GM12874 (cell line): ENCODE measurements at regions not wholly inside any gene's neighbourhood (a gene's known extent, or its start where the extent isn't known, plus 50 kb on each side); places are given as distances from the start of the nearest gene placed in this dataset.

ENCODE experiments used
- TF ChIP-seq, protein P1 (sequence below): IDR thresholded peaks from 2 replicates; pipeline ENCODE4 v1.5.1; 2011; ENCODE audit warnings: low read depth, mild to moderate bottlenecking, control low read depth, low read length, moderate library complexity; ENCODE audit not compliant: insufficient read depth

DNA sequence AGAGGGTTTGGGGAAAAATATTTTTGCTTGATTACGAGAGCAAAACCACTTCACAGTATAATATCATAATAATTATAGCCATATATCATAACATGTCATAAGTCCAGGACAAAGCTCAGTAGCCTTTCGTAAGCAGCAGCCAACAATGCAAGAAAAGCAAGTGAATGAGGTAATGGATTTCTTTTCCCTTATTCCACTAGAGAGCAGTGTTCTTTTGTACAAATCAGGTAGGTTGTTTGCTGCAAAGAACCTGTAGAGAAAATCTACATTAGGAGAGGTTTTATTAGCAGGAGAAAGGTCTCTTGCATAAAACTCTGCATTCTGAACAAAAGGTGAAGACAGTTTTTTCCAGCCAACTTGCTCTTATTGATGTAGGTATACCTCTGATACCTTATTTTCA, 1033.4 kb downstream of the TLE4 start:
- TF ChIP-seq, protein P1, sequence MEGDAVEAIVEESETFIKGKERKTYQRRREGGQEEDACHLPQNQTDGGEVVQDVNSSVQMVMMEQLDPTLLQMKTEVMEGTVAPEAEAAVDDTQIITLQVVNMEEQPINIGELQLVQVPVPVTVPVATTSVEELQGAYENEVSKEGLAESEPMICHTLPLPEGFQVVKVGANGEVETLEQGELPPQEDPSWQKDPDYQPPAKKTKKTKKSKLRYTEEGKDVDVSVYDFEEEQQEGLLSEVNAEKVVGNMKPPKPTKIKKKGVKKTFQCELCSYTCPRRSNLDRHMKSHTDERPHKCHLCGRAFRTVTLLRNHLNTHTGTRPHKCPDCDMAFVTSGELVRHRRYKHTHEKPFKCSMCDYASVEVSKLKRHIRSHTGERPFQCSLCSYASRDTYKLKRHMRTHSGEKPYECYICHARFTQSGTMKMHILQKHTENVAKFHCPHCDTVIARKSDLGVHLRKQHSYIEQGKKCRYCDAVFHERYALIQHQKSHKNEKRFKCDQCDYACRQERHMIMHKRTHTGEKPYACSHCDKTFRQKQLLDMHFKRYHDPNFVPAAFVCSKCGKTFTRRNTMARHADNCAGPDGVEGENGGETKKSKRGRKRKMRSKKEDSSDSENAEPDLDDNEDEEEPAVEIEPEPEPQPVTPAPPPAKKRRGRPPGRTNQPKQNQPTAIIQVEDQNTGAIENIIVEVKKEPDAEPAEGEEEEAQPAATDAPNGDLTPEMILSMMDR = no peak

DNA sequence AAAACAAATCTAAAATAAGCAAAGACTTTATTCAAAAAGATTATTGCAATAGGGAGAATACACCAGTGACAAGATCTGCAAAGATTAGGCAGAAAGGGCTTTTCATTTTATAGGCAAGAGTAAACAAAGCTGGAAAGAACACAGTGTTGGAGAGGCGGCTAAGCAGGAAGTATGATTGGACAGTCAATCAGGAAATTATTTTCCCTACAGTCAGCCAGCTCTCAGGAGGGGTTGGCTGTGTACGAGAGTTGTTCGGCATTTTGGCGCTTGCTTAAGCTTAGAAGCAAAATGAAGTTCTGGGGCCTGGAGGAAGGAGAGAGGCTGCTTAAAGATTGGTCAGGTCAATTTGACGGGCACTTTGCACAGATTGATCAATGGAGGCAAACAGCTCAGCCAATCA, 1030.5 kb downstream of the TLE4 start:
- TF ChIP-seq, protein P1 = no peak

DNA sequence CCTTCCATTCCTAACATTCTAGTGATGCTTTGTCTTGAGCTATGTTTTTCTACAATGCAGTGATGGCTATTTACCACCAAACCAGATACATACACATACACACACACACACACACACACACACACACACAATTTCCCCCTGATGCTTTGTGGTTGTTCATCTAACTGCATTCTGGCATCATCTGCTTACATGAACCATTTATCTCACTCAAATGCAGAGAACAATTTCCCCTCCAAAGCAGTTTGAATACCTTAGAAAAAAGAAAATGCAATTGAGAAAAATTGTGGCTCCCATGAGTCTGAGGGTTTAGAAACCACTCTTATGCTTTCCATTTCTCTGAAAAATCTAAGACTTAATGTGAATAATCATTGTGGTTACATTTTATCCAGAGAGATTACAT, 1024.8 kb downstream of the TLE4 start:
- TF ChIP-seq, protein P1 = no peak

DNA sequence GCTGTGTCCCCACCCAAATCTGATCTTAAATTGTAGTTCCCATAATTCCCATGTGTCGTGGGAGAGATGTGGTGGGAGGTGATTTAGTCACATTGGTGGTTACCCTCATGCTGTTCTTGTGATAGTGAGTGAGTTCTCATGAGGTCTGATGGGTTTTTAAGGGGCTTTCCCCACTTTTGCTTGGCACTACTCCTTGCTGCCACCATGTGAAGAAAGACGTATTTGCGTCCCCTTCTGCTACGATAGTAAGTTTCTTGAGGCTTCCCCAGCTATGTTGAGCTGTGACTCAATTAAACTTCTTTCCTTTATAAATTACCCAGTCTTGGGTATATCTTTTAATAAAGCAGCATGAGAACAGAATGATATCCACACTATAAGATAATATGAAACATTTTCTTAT, 1023.4 kb downstream of the TLE4 start:
- TF ChIP-seq, protein P1 = no peak

DNA sequence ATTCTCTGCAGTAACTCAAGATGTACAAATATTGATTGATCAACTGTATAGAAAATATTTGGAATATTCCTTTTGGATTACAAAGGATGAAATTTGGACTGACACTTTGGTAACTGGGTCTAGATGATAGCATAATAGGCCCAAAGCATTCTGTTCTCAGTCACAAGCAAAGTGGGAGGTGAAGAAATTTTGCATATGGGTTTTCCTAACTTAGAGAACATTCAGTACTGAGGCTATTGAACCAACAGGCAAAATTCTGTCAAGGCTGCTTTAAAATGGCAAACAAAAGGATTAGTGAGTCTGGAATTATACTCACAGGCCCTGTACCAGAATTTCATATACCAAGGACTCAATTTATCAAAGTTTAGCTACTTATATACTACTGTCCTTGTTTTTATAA, 1020.6 kb downstream of the TLE4 start:
- TF ChIP-seq, protein P1 = no peak

DNA sequence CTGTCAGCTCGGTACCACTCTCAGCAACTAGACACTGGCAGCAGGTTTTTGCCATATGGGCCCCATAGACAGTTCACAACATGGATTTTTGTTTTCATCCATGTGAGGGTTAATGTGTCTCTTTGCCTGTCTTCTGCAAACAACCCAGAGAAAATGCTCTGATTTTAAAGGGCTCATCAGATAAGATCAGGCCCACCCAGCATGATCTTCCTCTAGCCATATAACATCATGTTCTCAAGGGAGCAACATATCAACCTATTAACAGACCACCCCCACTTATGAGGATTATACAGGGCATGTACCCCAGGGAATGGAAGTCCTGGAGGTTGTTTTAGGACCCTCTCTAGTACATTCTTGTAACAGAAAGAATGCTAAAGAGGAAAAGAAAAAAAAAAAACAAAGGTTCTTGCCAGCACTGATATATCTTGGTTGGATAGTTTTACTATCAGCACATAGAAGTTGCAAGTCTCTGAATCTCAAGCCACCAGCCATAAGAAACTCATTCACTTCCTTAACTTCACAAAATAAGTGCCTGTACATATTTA, 1015.1 kb downstream of the TLE4 start:
- TF ChIP-seq, protein P1 = no peak

DNA sequence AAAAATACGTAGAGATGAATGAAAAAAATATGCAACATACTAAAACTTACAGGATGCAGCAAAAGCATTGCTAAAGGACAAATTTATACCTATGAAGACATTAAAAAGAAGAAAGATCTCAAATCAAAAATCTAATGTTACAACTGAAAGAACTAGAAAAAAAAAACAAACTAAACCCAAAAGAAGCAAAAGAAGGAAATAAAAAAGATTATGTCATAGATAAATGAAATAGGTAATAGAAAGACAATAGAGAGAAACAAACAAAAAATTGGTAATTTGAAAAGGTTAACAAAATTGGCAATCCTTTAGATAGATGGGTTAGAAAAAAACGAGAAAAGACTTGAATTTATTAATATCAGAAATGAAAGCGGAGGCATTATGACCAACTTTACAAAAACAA, 1000.2 kb downstream of the TLE4 start:
- TF ChIP-seq, protein P1 = no peak
